Liver (tissue), 8 donors: ENCODE measurements at regions not wholly inside any gene's neighbourhood (a gene's known extent, or its start where the extent isn't known, plus 50 kb on each side); places are given as distances from the start of the nearest gene placed in this dataset.

ENCODE experiments used
- DNase-seq: peaks from one replicate; pipeline ENCODE4 v3.0.0-alpha.2; 2017; ENCODE audit warnings: low spot score
- H3K27ac ChIP-seq, 2 donors: one replicate each; pipeline ENCODE4 v1.7.0; 2013; ENCODE audit warnings: inconsistent platforms in 2 of 2, low read length in 2 of 2, control low read depth in 1 of 2, low read depth in 1 of 2, mild to moderate bottlenecking in 1 of 2
- H3K27me3 ChIP-seq, 4 donors: one replicate each; pipeline versions ENCODE4 v1.6.1 to v1.7.0; 2013; ENCODE audit warnings: low read length in 3 of 4, inconsistent platforms in 1 of 4, mild to moderate bottlenecking in 1 of 4, moderate library complexity in 1 of 4; ENCODE audit not compliant: control insufficient read depth in 4 of 4, insufficient read depth in 4 of 4
- H3K36me3 ChIP-seq, 4 donors: one replicate each; pipeline versions ENCODE4 v1.6.1 to v1.7.0; 2013; ENCODE audit warnings: low read length in 3 of 4, mild to moderate bottlenecking in 3 of 4, low read depth in 1 of 4, moderate library complexity in 1 of 4; ENCODE audit not compliant: control insufficient read depth in 4 of 4, insufficient read depth in 3 of 4
- H3K4me1 ChIP-seq, 4 donors: one replicate each; pipeline versions ENCODE4 v1.6.1 to v1.7.0; 2013; ENCODE audit warnings: low read length in 3 of 4, mild to moderate bottlenecking in 3 of 4, moderate library complexity in 1 of 4; ENCODE audit not compliant: control insufficient read depth in 4 of 4, insufficient read depth in 4 of 4
- H3K4me3 ChIP-seq, 3 donors: one replicate each; pipeline versions ENCODE4 v1.6.1 to v1.7.0; 2013; ENCODE audit warnings: low read length in 3 of 3, control low read depth in 1 of 3, low read depth in 1 of 3, mild to moderate bottlenecking in 1 of 3
- H3K9ac ChIP-seq, 2 donors: one replicate each; pipeline ENCODE4 v1.7.0; 2013; ENCODE audit warnings: low read length in 2 of 2, mild to moderate bottlenecking in 2 of 2, moderate library complexity in 2 of 2, control low read depth in 1 of 2, low read depth in 1 of 2
- H3K9me3 ChIP-seq, 4 donors: one replicate each; pipeline versions ENCODE4 v1.6.1 to v1.7.0; 2013; ENCODE audit warnings: low read length in 3 of 4; ENCODE audit not compliant: control insufficient read depth in 4 of 4
- EGR1 ChIP-seq, 2 donors: IDR thresholded peaks; 2 replicates each; pipeline ENCODE4 v1.6.1; 2016 to 2018; ENCODE audit warnings: antibody characterized with exemption in 2 of 2, low read depth in 2 of 2
- FOXA1 ChIP-seq: IDR thresholded peaks from 2 replicates; pipeline ENCODE4 v1.6.1; 2016; ENCODE audit warnings: antibody characterized with exemption
- FOXA2 ChIP-seq: IDR thresholded peaks from 2 replicates; pipeline ENCODE4 v1.6.1; 2016; ENCODE audit warnings: antibody characterized with exemption
- GABPA ChIP-seq, 2 donors: IDR thresholded peaks in 1 of 2; conservative IDR thresholded peaks in 1 of 2; 2 replicates each; pipeline ENCODE4 v1.6.1; 2016; ENCODE audit warnings: antibody characterized with exemption in 2 of 2, mild to moderate bottlenecking in 1 of 2, moderate library complexity in 1 of 2
- HNF4A ChIP-seq, 2 donors: conservative IDR thresholded peaks; 2 replicates each; pipeline ENCODE4 v1.6.1; 2016; ENCODE audit warnings: antibody characterized with exemption in 2 of 2, mild to moderate bottlenecking in 2 of 2
- HNF4G ChIP-seq: IDR thresholded peaks from 2 replicates; pipeline ENCODE4 v1.6.1; 2016; ENCODE audit warnings: antibody characterized with exemption
- JUND ChIP-seq, 2 donors: IDR thresholded peaks; 2 replicates each; pipeline ENCODE4 v1.6.1; 2016; ENCODE audit warnings: antibody characterized with exemption in 2 of 2
- NR2F2 ChIP-seq: IDR thresholded peaks from 2 replicates; pipeline ENCODE4 v1.6.1; 2016; ENCODE audit warnings: antibody characterized with exemption
- RAD21 ChIP-seq, 2 donors: IDR thresholded peaks; 2 replicates each; pipeline ENCODE4 v1.6.1; 2016; ENCODE audit warnings: antibody characterized with exemption in 2 of 2, mild to moderate bottlenecking in 2 of 2
- RXRA ChIP-seq, 2 donors: IDR thresholded peaks; 2 replicates each; pipeline ENCODE4 v1.6.1; 2017 to 2018; ENCODE audit warnings: antibody characterized with exemption in 2 of 2, mild to moderate bottlenecking in 1 of 2
- SP1 ChIP-seq: IDR thresholded peaks from 2 replicates; pipeline ENCODE4 v1.6.1; 2018; ENCODE audit warnings: antibody characterized with exemption, mild to moderate bottlenecking
- TAF1 ChIP-seq: conservative IDR thresholded peaks from 2 replicates; pipeline ENCODE4 v1.6.1; 2016; ENCODE audit warnings: antibody characterized with exemption, mild to moderate bottlenecking
- YY1 ChIP-seq: IDR thresholded peaks from 2 replicates; pipeline ENCODE4 v1.6.1; 2016; ENCODE audit warnings: antibody characterized with exemption, mild to moderate bottlenecking
- WGBS: extraction: QIAGEN DNeasy Blood & Tissue Kit; methylation state at CpG from one replicate; pipeline ENCODE4 v1.1.7; 2013; 5-methylcytosine and 5-hydroxymethylcytosine counted together
- TF ChIP-seq, protein P1 (sequence below): fragments of 150-350 bp; IDR thresholded peaks from 2 replicates; pipeline ENCODE4 v1.5.1; 2017; ENCODE audit warnings: improper control_type of control experiment, low read depth, low read length; ENCODE audit not compliant: missing input control
- TF ChIP-seq, protein P2 (sequence below): IDR thresholded peaks from 2 replicates; pipeline ENCODE4 v1.6.1; 2016; ENCODE audit warnings: antibody characterized with exemption
- TF ChIP-seq, protein P3 (sequence below): IDR thresholded peaks from 2 replicates; pipeline ENCODE4 v1.6.1; 2016; ENCODE audit warnings: antibody characterized with exemption
- TF ChIP-seq, protein P4 (sequence below): IDR thresholded peaks from 2 replicates; pipeline ENCODE4 v1.6.1; 2016; ENCODE audit warnings: antibody characterized with exemption
- TF ChIP-seq, protein P5 (sequence below): IDR thresholded peaks from 2 replicates; pipeline ENCODE4 v1.6.1; 2016; ENCODE audit warnings: antibody characterized with exemption, mild to moderate bottlenecking
- donor health status: healthy.
- donor health status: healthy.
- donor health status: healthy.
- donor health status: healthy.
- donor health status: healthy.

DNA sequence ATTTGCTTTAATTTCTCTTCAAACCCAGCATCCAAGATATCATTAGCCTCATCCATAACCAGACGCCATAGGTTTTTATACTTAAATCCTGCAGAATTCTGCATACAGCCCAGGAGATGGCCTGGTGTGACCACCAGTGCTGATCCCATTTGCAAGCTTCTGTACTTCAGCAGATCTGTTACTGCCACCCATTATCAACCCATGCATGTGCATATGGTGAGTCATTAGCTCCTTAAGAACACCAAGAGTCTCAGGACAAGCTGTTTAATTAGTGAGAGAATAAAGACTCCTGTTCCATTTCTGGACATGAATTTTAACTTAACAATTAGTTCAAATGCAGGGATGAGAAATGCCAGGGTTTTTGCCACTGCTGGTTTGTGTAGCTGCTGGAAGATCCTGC is 110.7 kb upstream of the TANK start:
- 91% methylated on average over 1 of the region's 1 CpG for WGBS
- Histone ChIP-seq H3K4me3 (no peak overlapping the region), H3K9ac (no peak overlapping the region), H3K27me3 (no peaks in the 10 kb centered on the region), H3K9me3 (no peaks in the 10 kb centered on the region), H3K27ac (no peak overlapping the region), H3K4me1 (no peaks in the 10 kb centered on the region), H3K36me3 (no peaks in the 10 kb centered on the region)
- no peak for DNase-seq
- TF ChIP-seq EGR1 (IDR thresholded peaks at IDR 0.05; ENCODE audit: low read depth in 2 of 2) = no peak
- no peak for TF ChIP-seq HNF4G
- no peak for TF ChIP-seq NR2F2
- no peak for TF ChIP-seq JUND (IDR thresholded peaks at IDR 0.05)
- no peak for TF ChIP-seq SP1
- TF ChIP-seq RAD21 (IDR thresholded peaks at IDR 0.05) = no peak
- no peak for TF ChIP-seq HNF4A (conservative IDR thresholded peaks at IDR 0.05)
- no peak for TF ChIP-seq FOXA1
- no peak for TF ChIP-seq TAF1
- no peak for TF ChIP-seq GABPA (IDR thresholded peaks at IDR 0.05 in 1 of 2, conservative IDR thresholded peaks at IDR 0.05 in 1 of 2)
- TF ChIP-seq, protein P1, sequence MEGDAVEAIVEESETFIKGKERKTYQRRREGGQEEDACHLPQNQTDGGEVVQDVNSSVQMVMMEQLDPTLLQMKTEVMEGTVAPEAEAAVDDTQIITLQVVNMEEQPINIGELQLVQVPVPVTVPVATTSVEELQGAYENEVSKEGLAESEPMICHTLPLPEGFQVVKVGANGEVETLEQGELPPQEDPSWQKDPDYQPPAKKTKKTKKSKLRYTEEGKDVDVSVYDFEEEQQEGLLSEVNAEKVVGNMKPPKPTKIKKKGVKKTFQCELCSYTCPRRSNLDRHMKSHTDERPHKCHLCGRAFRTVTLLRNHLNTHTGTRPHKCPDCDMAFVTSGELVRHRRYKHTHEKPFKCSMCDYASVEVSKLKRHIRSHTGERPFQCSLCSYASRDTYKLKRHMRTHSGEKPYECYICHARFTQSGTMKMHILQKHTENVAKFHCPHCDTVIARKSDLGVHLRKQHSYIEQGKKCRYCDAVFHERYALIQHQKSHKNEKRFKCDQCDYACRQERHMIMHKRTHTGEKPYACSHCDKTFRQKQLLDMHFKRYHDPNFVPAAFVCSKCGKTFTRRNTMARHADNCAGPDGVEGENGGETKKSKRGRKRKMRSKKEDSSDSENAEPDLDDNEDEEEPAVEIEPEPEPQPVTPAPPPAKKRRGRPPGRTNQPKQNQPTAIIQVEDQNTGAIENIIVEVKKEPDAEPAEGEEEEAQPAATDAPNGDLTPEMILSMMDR = no peak
- TF ChIP-seq, protein P2, sequence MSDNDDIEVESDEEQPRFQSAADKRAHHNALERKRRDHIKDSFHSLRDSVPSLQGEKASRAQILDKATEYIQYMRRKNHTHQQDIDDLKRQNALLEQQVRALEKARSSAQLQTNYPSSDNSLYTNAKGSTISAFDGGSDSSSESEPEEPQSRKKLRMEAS = no peak
- no peak for TF ChIP-seq RXRA (IDR thresholded peaks at IDR 0.05)

DNA sequence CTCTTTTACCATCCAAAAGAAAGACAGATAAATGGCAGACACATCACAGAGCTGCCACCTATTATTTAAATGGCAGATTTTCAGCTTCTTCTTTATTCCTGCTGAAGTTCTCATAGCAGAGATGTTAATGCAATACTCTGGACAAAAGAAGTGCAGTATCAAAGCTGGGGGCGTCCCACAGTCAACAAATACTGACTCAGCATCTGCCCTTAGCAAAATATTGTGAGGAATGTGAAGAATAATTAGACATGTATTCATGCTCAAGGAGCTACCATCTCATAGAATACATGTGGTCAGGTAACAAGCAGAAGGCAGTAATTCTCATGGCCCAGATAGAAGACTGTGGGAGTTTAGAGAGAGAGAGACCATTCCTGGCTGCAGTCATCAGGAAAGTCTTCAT is 108.0 kb upstream of the TANK start:
- no peaks in the 10 kb centered on the region for H3K27me3 ChIP-seq
- H3K4me3 ChIP-seq = no peak overlapping the region
- no peaks in the 10 kb centered on the region for H3K36me3 ChIP-seq
- no peak for DNase-seq
- H3K4me1 ChIP-seq = no peaks in the 10 kb centered on the region
- no peaks in the 10 kb centered on the region for H3K9me3 ChIP-seq
- 74% methylated on average over 1 of the region's 1 CpG for WGBS
- H3K27ac ChIP-seq = no peak overlapping the region
- H3K9ac ChIP-seq = no peak overlapping the region
- no peak for TF ChIP-seq RXRA (IDR thresholded peaks at IDR 0.05)

DNA sequence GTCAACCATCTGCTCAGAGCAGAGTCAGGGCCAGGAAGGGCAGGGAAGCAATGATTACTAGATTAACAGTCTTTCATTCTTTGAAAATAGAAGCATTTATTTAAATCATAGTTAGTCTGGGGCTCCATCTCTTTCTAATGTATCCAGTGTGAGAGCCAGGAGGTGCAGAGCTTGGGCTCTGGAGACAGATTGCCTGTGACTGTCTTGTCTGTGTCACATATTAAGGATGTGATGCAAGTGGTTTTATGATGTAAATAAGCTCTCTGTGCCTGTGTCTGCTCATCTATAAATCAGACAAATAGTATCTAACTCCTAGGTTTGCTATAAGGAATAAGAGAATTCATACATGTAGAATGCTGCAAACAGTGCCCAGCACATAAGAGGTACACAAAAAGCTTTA is 104.9 kb upstream of the TANK start:
- H3K4me1 ChIP-seq = no peaks in the 10 kb centered on the region
- no peak for DNase-seq
- no peaks in the 10 kb centered on the region for H3K36me3 ChIP-seq
- no peak overlapping the region for H3K27ac ChIP-seq
- H3K4me3 ChIP-seq = no peak overlapping the region
- H3K9ac ChIP-seq = no peak overlapping the region
- H3K27me3 ChIP-seq = no peaks in the 10 kb centered on the region
- no peaks in the 10 kb centered on the region for H3K9me3 ChIP-seq
- TF ChIP-seq, protein P3, sequence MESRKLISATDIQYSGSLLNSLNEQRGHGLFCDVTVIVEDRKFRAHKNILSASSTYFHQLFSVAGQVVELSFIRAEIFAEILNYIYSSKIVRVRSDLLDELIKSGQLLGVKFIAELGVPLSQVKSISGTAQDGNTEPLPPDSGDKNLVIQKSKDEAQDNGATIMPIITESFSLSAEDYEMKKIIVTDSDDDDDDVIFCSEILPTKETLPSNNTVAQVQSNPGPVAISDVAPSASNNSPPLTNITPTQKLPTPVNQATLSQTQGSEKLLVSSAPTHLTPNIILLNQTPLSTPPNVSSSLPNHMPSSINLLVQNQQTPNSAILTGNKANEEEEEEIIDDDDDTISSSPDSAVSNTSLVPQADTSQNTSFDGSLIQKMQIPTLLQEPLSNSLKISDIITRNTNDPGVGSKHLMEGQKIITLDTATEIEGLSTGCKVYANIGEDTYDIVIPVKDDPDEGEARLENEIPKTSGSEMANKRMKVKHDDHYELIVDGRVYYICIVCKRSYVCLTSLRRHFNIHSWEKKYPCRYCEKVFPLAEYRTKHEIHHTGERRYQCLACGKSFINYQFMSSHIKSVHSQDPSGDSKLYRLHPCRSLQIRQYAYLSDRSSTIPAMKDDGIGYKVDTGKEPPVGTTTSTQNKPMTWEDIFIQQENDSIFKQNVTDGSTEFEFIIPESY = no peak
- TF ChIP-seq, protein P4, sequence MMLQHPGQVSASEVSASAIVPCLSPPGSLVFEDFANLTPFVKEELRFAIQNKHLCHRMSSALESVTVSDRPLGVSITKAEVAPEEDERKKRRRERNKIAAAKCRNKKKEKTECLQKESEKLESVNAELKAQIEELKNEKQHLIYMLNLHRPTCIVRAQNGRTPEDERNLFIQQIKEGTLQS = no peak
- TF ChIP-seq FOXA2 (no peak), FOXA1 (no peak), YY1 (no peak), EGR1 (IDR thresholded peaks at IDR 0.05; ENCODE audit: low read depth in 2 of 2) (no peak), HNF4G (no peak), SP1 (no peak), TAF1 (no peak), RAD21 (IDR thresholded peaks at IDR 0.05) (no peak), GABPA (IDR thresholded peaks at IDR 0.05 in 1 of 2, conservative IDR thresholded peaks at IDR 0.05 in 1 of 2) (no peak), JUND (IDR thresholded peaks at IDR 0.05) (no peak), NR2F2 (no peak), RXRA (IDR thresholded peaks at IDR 0.05) (no peak)
- TF ChIP-seq, protein P5, sequence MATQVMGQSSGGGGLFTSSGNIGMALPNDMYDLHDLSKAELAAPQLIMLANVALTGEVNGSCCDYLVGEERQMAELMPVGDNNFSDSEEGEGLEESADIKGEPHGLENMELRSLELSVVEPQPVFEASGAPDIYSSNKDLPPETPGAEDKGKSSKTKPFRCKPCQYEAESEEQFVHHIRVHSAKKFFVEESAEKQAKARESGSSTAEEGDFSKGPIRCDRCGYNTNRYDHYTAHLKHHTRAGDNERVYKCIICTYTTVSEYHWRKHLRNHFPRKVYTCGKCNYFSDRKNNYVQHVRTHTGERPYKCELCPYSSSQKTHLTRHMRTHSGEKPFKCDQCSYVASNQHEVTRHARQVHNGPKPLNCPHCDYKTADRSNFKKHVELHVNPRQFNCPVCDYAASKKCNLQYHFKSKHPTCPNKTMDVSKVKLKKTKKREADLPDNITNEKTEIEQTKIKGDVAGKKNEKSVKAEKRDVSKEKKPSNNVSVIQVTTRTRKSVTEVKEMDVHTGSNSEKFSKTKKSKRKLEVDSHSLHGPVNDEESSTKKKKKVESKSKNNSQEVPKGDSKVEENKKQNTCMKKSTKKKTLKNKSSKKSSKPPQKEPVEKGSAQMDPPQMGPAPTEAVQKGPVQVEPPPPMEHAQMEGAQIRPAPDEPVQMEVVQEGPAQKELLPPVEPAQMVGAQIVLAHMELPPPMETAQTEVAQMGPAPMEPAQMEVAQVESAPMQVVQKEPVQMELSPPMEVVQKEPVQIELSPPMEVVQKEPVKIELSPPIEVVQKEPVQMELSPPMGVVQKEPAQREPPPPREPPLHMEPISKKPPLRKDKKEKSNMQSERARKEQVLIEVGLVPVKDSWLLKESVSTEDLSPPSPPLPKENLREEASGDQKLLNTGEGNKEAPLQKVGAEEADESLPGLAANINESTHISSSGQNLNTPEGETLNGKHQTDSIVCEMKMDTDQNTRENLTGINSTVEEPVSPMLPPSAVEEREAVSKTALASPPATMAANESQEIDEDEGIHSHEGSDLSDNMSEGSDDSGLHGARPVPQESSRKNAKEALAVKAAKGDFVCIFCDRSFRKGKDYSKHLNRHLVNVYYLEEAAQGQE = no peak
- TF ChIP-seq, protein P2 = no peak
- TF ChIP-seq, protein P1 = no peak
